Vagina (tissue), 2 donors: ENCODE measurements at regions not wholly inside any gene's neighbourhood (a gene's known extent, or its start where the extent isn't known, plus 50 kb on each side); places are given as distances from the start of the nearest gene placed in this dataset.

Experiments
- DNase-seq, 2 donors: peaks; one replicate each; pipeline ENCODE4 v3.0.0-alpha.2; 2017; ENCODE audit errors: extremely low spot score in 2 of 2
- H3K27ac ChIP-seq: fragments of 200-600 bp; sonication (generic); one replicate; pipeline ENCODE4 v1.5.1; 2019
- H3K27me3 ChIP-seq: fragments of 200-600 bp; sonication (generic); one replicate; pipeline ENCODE4 v1.5.1; 2019
- H3K36me3 ChIP-seq, 2 donors: fragments of 200-600 bp; sonication (generic); one replicate each; pipeline ENCODE4 v1.5.1; 2017 to 2019
- H3K4me1 ChIP-seq: fragments of 200-600 bp; sonication (generic); one replicate; pipeline ENCODE4 v1.5.1; 2019
- H3K4me3 ChIP-seq, 2 donors: fragments of 200-600 bp; sonication (generic); 1 replicate in 1 of 2; 2 replicates in 1 of 2; pipeline ENCODE4 v1.5.1; 2016 to 2019
- H3K9me3 ChIP-seq: fragments of 200-600 bp; sonication (generic); one replicate; pipeline ENCODE4 v1.5.1; 2019
- CTCF ChIP-seq, 3 experiments: fragments of 450-650 bp in 2 of 3; fragments of 200-600 bp in 1 of 3; sonication (generic) in 1 of 3; IDR thresholded peaks; one replicate each; pipeline ENCODE4 v1.5.1; 2017 to 2019; ENCODE audit warnings: antibody characterized with exemption in 3 of 3, mild to moderate bottlenecking in 2 of 3, moderate library complexity in 2 of 3
- POLR2A ChIP-seq, 2 donors: fragments of 450-650 bp; IDR thresholded peaks; one replicate each; pipeline ENCODE4 v1.6.1; 2017; ENCODE audit warnings: antibody characterized with exemption in 2 of 2, mild to moderate bottlenecking in 2 of 2, moderate library complexity in 2 of 2
- POLR2AphosphoS5 ChIP-seq, 2 donors: sonication (generic); formaldehyde crosslinking; IDR thresholded peaks; one replicate each; pipeline ENCODE4 v1.9.0; 2017; ENCODE audit warnings: antibody characterized with exemption in 2 of 2, mild to moderate bottlenecking in 2 of 2, low read depth in 1 of 2; ENCODE audit not compliant: insufficient read depth in 1 of 2
- intact Hi-C: fragments of 100-400 bp; cut with DNase I; formaldehyde crosslinking; loops from one replicate; pipeline ENCODE4 v1.15.1; 2023

GRCh38 chr12:107351713-107352112 is 258.4 kb upstream of the CRY1 start:
- peaks cover 7% of the 10 kb centered on the region for H3K4me1 ChIP-seq
- no peaks in the 10 kb centered on the region for H3K9me3 ChIP-seq
- H3K27ac ChIP-seq = no peak overlapping the region
- TF ChIP-seq CTCF (IDR thresholded peaks at IDR 0.05) (no peak), POLR2AphosphoS5 (IDR thresholded peaks at IDR 0.05; ENCODE audit: insufficient read depth in 1 of 2, low read depth in 1 of 2) (no peak), POLR2A (IDR thresholded peaks at IDR 0.05) (no peak)
- H3K4me3 ChIP-seq = no peak overlapping the region
- intact Hi-C loops = no loop called here
- H3K27me3 ChIP-seq = no peaks in the 10 kb centered on the region
- no peak for DNase-seq
- H3K36me3 ChIP-seq = no peaks in the 10 kb centered on the region

- no peaks in the 10 kb centered on the region for H3K36me3 ChIP-seq
These were observed 259.2 kb upstream of the CRY1 start for GRCh38 chr12:107352347-107353081.

GRCh38 chr12:107353312-107353711 is 260.0 kb upstream of the CRY1 start:
- Histone ChIP-seq H3K4me1 (peaks cover 7% of the 10 kb centered on the region), H3K27me3 (no peaks in the 10 kb centered on the region), H3K27ac (no peak overlapping the region), H3K9me3 (no peaks in the 10 kb centered on the region), H3K4me3 (no peak overlapping the region), H3K36me3 (no peaks in the 10 kb centered on the region)
- intact Hi-C loops = no loop called here
- TF ChIP-seq POLR2AphosphoS5 (IDR thresholded peaks at IDR 0.05; ENCODE audit: insufficient read depth in 1 of 2, low read depth in 1 of 2) (no peak), POLR2A (IDR thresholded peaks at IDR 0.05) (no peak), CTCF (IDR thresholded peaks at IDR 0.05) (no peak)
- DNase-seq = no peak

More at GRCh38 chr12:107352347-107353081, 259.2 kb upstream of the CRY1 start:
- intact Hi-C loops = no loop called here
- Histone ChIP-seq H3K27me3 (no peaks in the 10 kb centered on the region), H3K4me3 (no peak overlapping the region), H3K27ac (no peak overlapping the region), H3K9me3 (no peaks in the 10 kb centered on the region), H3K4me1 (peaks cover 7% of the 10 kb centered on the region)
- no peak for DNase-seq
- TF ChIP-seq POLR2AphosphoS5 (IDR thresholded peaks at IDR 0.05; ENCODE audit: insufficient read depth in 1 of 2, low read depth in 1 of 2) = no peak
- TF ChIP-seq CTCF (IDR thresholded peaks at IDR 0.05) = no peak
- TF ChIP-seq POLR2A (IDR thresholded peaks at IDR 0.05) = no peak

- no peak for DNase-seq
- intact Hi-C loops = no loop called here
- Histone ChIP-seq H3K27ac (no peak overlapping the region), H3K27me3 (no peaks in the 10 kb centered on the region), H3K36me3 (no peaks in the 10 kb centered on the region), H3K4me3 (no peak overlapping the region), H3K4me1 (no peaks in the 10 kb centered on the region), H3K9me3 (no peaks in the 10 kb centered on the region)
- TF ChIP-seq POLR2AphosphoS5 (IDR thresholded peaks at IDR 0.05; ENCODE audit: insufficient read depth in 1 of 2, low read depth in 1 of 2) (no peak), CTCF (IDR thresholded peaks at IDR 0.05) (no peak), POLR2A (IDR thresholded peaks at IDR 0.05) (no peak)
These were observed 261.7 kb upstream of the CRY1 start for GRCh38 chr12:107355004-107355565.

- Histone ChIP-seq H3K36me3 (no peaks in the 10 kb centered on the region), H3K27ac (no peak overlapping the region), H3K4me1 (no peaks in the 10 kb centered on the region), H3K4me3 (no peak overlapping the region), H3K27me3 (no peaks in the 10 kb centered on the region), H3K9me3 (no peaks in the 10 kb centered on the region)
- no peak for DNase-seq
- intact Hi-C loops = no loop called here
- TF ChIP-seq CTCF (IDR thresholded peaks at IDR 0.05) (no peak), POLR2AphosphoS5 (IDR thresholded peaks at IDR 0.05; ENCODE audit: insufficient read depth in 1 of 2, low read depth in 1 of 2) (no peak), POLR2A (IDR thresholded peaks at IDR 0.05) (no peak)
These were observed 262.3 kb upstream of the CRY1 start for GRCh38 chr12:107355612-107356011.
